NCI-H226 (cell line): ENCODE measurements at regions not wholly inside any gene's neighbourhood (a gene's known extent, or its start where the extent isn't known, plus 50 kb on each side); places are given as distances from the start of the nearest gene placed in this dataset.

Source experiments
- DNase-seq: peaks from one replicate; pipeline ENCODE4 v3.0.0-alpha.2; 2015

- DNase-seq, result no peak
Observed at GRCh38 chr12:58764100-58764953, 156.0 kb downstream of the LRIG3 start.

- peak; percentile 21 for DNase-seq
Observed at GRCh38 chr12:58765076-58765475, 155.2 kb downstream of the LRIG3 start.

- DNase-seq, result no peak
Observed at GRCh38 chr12:58765653-58766512, 154.4 kb downstream of the LRIG3 start.

- DNase-seq, result no peak
Observed at GRCh38 chr12:58766513-58766870, 153.8 kb downstream of the LRIG3 start.

- no peak for DNase-seq
Observed at GRCh38 chr12:58767496-58767895, 152.8 kb downstream of the LRIG3 start.

GRCh38 chr12:58773986-58774385, 146.3 kb downstream of the LRIG3 start:
- no peak for DNase-seq

GRCh38 chr12:58774731-58775130, 145.6 kb downstream of the LRIG3 start:
- no peak for DNase-seq

- no peak for DNase-seq
Observed at GRCh38 chr12:58775396-58775795, 144.9 kb downstream of the LRIG3 start.

- no peak for DNase-seq
Observed at GRCh38 chr12:58776144-58776543, 144.2 kb downstream of the LRIG3 start.

GRCh38 chr12:58777815-58778214, 142.5 kb downstream of the LRIG3 start:
- no peak for DNase-seq

- no peak for DNase-seq
Observed at GRCh38 chr12:58781609-58782008, 138.7 kb downstream of the LRIG3 start.

- DNase-seq, result no peak
Observed at GRCh38 chr12:58787021-58787760, 133.1 kb downstream of the LRIG3 start.

- DNase-seq, result peak; percentile 15
Observed at GRCh38 chr12:58794859-58795258, 125.4 kb downstream of the LRIG3 start.

GRCh38 chr12:58795825-58796224, 124.5 kb downstream of the LRIG3 start:
- no peak for DNase-seq

GRCh38 chr12:58801986-58802385, 118.3 kb downstream of the LRIG3 start:
- no peak for DNase-seq

GRCh38 chr12:58803908-58804307, 116.4 kb downstream of the LRIG3 start:
- DNase-seq, result peak; percentile 98

- peak; percentile 5 for DNase-seq
Observed at GRCh38 chr12:58804749-58805148, 115.6 kb downstream of the LRIG3 start.

GRCh38 chr12:58809064-58809607, 111.2 kb downstream of the LRIG3 start:
- no peak for DNase-seq

GRCh38 chr12:58811346-58811745, 109.0 kb downstream of the LRIG3 start:
- DNase-seq, result no peak

GRCh38 chr12:58812214-58812613, 108.1 kb downstream of the LRIG3 start:
- DNase-seq, result no peak

GRCh38 chr12:58814036-58814435, 106.3 kb downstream of the LRIG3 start:
- DNase-seq, result peak; percentile 53

- no peak for DNase-seq
Observed at GRCh38 chr12:58815235-58815634, 105.1 kb downstream of the LRIG3 start.

GRCh38 chr12:58818546-58818945, 101.8 kb downstream of the LRIG3 start:
- no peak for DNase-seq
